ENCODE measurements at regions not wholly inside any gene's neighbourhood (a gene's known extent, or its start where the extent isn't known, plus 50 kb on each side); places are given as distances from the start of the nearest gene placed in this dataset.
"Not testable (repeated sequence)": the region's sequence is repeated elsewhere in the genome, so short reads cannot be mapped to it uniquely, and the experiment has no call there.

DNA sequence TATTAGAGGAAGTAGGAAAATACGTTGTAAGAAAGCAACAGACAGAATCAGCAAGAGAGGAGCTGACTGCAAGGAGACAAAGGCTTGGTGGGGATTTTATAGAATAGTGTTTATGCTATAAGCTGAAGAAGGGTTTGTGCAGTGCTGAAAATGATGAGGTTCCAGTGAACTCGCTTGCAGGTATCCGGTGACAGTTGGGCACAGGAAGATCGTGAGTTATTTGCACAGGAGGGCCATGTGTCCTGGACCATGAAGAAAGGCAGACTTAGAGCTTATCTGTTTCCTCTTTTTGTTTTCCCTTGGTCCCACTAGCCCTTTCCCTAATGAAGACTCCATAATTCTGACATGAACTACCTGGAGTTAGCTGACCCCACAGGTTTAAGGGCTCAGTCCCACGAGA, 61.4 kb downstream of the NXNL2 start:
- no peak for DNase-seq (ENCODE audit: low read depth in 2 of 2)

DNA sequence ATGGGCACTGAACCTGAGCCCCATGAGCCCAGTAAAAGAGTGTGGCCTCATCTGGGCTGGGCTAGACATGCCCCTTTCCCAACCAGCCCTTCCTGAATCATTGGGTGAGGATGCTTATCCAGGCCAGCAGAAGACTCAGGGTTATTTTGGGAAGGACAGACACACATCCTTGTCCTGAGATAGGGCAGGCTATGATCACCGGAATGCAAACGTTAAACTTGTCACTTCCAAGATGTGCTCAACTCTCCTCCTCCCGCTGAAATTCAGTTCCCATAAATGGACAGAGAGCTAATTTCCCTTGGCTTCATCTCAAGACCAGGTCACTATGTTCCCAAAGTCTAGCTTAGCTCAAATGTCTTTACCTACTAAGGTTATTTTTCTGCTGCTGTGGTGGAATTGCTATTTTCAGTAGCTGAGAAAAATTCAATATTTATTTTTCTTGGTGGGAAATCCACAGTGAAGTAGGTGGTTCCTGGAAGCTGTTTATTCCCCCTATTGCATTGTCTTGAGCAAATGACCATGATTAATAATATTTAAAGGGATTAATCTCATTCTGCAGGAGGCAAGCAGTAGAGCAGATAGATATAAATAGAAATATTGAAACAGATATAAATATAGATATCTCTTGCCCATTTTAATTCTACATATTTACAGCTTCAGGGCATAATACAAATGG, 70.0 kb downstream of the NXNL2 start:
- DNase-seq (ENCODE audit: low read depth in 2 of 2), result no peak

- DNase-seq (ENCODE audit: low read depth in 2 of 2), result no peak
Observed at GRCh38 chr9:88605512-88606362, 70.8 kb downstream of the NXNL2 start.

DNA sequence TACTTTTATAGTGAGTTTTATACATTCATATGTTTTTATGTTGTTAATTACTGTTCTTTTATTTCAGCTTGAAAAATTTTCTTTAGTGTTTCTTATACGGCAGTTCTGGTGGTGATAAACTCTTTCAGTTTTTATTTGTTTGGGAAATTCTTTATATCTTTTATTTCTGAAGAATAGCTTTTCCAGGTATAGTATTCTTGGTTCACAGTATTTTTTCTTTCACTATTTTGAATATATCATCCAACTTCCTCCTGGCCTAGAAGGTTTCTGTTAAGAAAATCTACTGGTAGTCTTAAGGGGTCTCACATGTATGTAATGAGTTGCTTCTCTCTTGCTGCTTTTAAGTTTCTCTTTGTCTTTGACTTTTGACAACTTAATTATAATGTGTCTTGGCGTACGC, 79.4 kb downstream of the NXNL2 start:
- DNase-seq (ENCODE audit: low read depth in 2 of 2), result no peak

DNA sequence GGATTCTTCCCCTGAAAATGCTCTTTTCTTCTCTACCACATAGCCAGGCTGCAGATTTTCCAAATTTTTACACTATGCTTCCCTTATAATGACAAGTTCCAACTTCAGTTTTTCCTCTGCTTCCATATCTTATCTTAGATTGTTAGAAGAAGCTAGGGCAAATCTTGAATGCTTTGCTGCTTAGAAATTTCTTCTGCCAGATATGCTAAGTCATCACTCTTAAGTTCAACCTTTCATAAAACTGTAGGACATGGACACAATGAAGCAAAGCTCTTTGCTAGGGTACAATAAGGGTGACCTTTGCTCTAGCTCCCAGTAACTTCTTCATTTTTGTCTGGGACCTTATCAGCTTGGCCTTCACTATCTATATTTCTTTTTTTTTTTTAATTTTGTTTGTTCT, 88.7 kb downstream of the NXNL2 start:
- no peak for DNase-seq (ENCODE audit: low read depth in 2 of 2)

DNA sequence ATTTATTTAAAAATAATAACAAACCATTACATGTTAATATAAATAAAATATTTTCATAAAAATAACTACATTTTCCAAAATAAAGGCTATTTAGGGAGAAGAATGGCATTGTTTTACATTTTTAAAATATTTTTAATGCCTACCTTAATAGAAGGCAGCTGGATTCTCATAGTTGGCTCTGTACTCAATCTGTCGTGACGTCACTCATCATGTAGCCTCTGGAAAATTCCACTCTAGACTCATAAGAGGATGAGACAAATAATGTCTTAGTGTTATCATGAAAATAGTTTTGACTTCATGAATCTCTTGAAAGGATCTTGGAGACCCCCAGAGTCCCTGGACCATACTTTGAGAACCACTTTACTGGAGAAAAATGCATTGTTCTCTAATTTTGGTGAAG, 93.1 kb downstream of the NXNL2 start:
- DNase-seq (ENCODE audit: low read depth in 2 of 2), result no peak

GRCh38 chr9:88628811-88629210, 93.8 kb downstream of the NXNL2 start:
- DNase-seq (ENCODE audit: low read depth in 2 of 2), result no peak

DNA sequence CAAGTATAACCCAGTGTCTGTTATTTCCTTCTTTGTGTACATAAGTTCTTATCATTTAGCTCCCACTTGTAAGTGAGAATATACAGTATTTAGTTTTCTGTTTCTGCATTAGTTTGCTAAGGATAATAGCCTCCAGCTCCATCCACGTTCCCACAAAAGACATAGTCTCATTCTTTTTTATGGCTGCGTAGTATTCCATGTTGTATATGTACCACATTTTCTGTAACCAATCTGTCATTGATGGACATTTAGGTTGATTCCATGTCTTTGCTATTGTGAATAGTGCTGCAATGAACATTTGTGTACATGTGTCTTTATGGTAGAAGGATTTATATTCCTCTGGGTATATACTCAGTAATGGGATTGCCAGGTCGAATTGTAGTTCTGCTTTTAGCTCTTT, 95.6 kb downstream of the NXNL2 start:
- DNase-seq (ENCODE audit: low read depth in 2 of 2), result not testable (repeated sequence)

DNA sequence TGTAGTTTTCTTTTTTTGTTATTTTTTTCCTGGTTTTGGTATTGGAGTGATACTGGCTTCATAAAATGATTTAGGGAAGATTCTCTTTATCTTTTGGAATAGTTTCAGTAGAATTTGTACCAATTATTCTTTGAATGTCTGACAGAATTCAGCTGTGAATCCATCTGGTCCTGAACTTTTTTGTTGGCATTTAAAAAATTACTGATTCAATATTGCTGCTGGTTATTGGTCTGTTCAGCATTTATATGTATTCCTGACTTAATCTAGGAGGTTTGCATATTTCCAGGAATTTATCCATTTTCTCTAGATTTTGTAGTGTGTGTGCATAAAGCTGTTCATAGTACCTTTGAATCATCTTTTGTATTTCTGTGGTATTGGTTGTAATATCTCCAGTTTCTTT, 100.2 kb downstream of the NXNL2 start:
- DNase-seq (ENCODE audit: low read depth in 2 of 2), result no peak

GRCh38 chr9:88641456-88642240, 106.7 kb downstream of the NXNL2 start:
- DNase-seq (ENCODE audit: low read depth in 2 of 2), result no peak

GRCh38 chr9:88642336-88642735, 107.4 kb downstream of the NXNL2 start:
- no peak for DNase-seq (ENCODE audit: low read depth in 2 of 2)

- DNase-seq (ENCODE audit: low read depth in 2 of 2), result no peak
Observed at GRCh38 chr9:88643931-88644330, 109.0 kb downstream of the NXNL2 start.

DNA sequence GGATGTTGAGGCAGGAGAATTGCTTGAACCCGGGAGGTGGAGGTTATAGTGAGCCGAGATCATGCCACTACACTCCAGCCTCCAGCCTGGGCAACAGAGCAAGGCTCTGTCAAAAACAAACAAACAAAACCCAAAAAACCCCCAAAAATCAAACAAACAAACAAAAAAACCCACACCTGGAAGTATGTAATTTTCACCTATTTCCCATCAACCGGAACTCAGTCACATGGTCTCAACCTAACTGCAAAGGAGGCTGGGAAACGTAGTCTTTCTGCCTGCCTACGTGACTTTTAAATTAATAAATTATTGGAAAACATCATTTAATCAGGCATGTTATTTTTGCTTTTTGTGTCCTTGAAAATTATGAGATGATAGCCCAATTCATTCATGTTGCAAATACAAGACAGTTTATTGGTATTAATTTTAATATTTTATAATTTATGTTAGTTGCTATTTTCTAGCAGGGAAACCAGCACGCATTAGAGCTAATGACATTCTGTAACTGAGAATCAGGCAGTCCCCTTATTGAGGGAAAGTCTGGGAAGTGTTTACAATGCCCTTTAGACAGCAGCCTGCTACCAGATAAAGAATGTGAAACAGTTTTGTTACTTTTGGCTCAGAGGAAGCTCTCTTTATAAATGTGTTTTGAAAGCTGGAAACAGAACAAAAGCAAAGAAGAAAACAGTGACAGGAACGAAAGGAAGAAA, 110.3 kb downstream of the NXNL2 start:
- no peak for DNase-seq (ENCODE audit: low read depth in 2 of 2)

- no peak for DNase-seq (ENCODE audit: low read depth in 2 of 2)
Observed at GRCh38 chr9:88645879-88646199, 110.9 kb downstream of the NXNL2 start.

- DNase-seq (ENCODE audit: low read depth in 2 of 2), result no peak
Observed at GRCh38 chr9:88646539-88647300, 111.7 kb downstream of the NXNL2 start.

DNA sequence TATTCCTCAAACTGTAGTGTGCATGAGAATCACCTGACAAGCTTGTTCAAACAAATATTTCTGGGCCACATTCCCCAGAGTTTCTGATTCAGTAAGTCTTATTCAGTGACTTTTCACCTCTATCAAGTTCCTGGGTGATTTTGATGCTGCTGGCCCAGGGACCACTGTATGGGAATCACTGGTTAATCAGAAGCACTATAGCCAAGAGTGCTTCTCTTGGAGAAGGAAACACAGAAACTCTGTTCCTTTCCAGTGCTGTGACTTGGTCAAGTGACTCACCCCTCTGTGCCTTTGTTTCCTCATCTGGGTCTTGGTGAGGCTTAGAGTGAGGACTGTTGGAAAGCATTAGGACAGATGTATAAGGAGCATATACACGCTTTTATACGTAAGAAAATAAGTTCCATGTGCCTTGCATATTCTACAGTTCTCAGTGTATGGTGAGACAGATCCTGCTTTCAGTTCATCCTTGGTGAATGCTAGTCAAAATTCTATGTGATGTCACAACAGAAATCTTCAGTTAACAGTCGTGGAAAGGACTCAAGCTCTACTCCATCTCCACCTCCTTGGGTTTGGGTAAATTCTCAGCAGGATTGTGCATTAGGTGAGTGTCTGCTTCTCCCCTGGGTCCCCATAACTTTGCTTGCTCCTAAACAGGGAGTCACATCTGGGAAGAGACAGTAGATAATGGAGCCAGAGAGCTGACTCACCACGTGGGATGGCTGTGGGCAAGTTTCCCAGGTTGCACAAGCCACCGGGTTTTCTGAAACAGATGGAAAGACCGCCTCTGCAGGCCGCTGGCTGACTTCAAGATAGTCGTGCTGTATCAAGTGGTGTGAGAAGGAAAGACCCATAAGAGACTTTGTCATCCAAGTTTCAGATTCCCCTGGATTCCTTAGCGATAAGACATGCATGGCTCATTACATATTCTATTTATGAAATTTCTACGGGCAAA, 117.0 kb downstream of the NXNL2 start:
- DNase-seq (ENCODE audit: low read depth in 2 of 2), result no peak

DNA sequence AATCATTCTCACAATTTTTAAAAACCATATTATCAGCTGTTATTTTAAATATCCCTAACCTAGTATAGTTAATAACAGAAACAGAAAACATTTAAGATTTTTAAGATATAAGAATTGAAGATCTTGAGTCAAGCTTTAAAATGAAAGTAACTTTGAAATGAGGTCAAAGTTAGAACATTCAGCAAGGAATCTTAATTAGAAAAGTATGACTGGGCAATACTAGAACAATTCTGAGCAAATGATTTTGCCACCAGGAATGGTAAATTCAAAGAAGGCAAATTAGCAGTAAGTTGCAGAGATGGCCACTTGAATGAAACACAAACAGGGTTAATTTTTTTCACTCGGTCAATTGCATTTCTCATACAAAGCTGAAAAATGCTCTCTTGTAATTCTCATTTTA, 117.9 kb downstream of the NXNL2 start:
- DNase-seq (ENCODE audit: low read depth in 2 of 2), result no peak

DNA sequence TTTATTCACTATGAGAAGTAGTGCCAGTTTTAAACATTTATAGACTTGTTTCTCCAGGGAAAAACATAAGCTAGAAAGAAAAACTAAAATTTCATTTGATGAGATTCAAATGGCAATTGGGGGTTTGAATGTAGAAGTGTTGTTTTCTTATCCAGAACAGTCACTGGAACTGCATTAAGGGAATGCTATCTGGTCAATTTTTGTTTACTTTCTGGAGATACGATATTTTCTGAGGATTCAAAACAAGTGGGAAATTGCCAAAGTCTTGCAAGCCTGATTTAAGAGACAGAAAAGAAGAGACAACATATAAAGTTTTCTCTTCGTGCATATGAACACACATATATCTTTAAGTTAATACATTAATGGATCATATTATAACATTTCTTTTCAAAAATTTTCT, 118.4 kb downstream of the NXNL2 start:
- no peak for DNase-seq (ENCODE audit: low read depth in 2 of 2)

DNA sequence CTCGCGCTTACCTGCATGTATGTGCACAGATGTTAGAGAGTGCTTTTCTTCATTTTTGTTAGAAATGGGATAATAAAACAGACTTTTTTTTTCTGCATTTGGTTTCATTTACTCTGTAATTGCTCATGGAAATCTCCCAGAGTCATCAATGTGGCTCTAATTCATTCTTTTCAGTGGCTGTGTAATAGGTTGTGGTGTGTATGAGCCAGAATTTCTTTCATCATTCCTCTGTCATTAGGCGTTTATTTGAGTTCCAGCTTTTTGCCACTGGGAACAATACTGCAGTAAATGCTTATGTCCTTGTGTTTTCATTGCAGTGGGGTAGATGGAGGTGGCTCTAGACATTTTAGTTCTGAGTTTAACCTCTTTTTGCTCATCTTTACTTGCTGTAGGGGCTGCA, 118.9 kb downstream of the NXNL2 start:
- DNase-seq (ENCODE audit: low read depth in 2 of 2), result no peak

DNA sequence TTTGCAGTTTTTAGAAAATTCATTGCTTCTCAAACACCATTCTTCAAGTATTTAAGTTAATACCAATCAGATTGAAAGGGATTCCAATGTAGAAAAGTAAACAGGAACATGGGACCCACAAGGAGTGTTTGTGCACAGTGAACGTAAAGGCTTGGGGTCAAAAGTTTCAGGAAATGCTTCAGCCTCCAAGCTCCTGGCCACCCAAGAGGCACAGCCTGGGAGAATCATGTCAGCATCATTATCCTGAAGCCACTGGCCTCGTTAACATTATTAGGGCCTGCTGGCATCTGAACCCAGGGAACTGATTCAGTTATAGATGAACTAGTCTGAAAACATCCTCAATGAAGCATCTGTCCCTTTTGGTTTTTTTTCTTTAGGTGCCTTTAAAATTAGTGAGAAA, 122.9 kb downstream of the NXNL2 start:
- no peak for DNase-seq (ENCODE audit: low read depth in 2 of 2)
